GM12878 (cell line): ENCODE measurements at regions not wholly inside any gene's neighbourhood (a gene's known extent, or its start where the extent isn't known, plus 50 kb on each side); places are given as distances from the start of the nearest gene placed in this dataset.

Experiments
- ASH2L ChIP-seq: fragments of 300-600, 200-600 bp; sonication (generic); IDR thresholded peaks from 2 replicates; pipeline ENCODE4 v1.6.1; 2017; ENCODE audit warnings: low read depth, mild to moderate bottlenecking, borderline replicate concordance
- DPF2 ChIP-seq: fragments of 450-650 bp; IDR thresholded peaks from 2 replicates; pipeline ENCODE4 v1.6.1; 2017; ENCODE audit warnings: mild to moderate bottlenecking
- GABPA ChIP-seq: IDR thresholded peaks from 2 replicates; pipeline ENCODE4 v1.6.1; 2014; ENCODE audit warnings: antibody characterized with exemption, low read depth, mild to moderate bottlenecking, inconsistent platforms
- GATAD2B ChIP-seq: fragments of 450-650 bp; conservative IDR thresholded peaks from 2 replicates; pipeline ENCODE4 v1.6.1; 2017; ENCODE audit warnings: low read depth, mild to moderate bottlenecking, moderate library complexity
- HDAC2 ChIP-seq: fragments of 200-600 bp; sonication (generic); IDR thresholded peaks from 2 replicates; pipeline ENCODE4 v1.6.1; 2017
- IKZF2 ChIP-seq, 2 experiments: fragments of 450-650 bp; IDR thresholded peaks; 2 replicates each; pipeline ENCODE4 v1.6.1; 2017; ENCODE audit warnings: mild to moderate bottlenecking in 2 of 2, moderate library complexity in 2 of 2
- IRF5 ChIP-seq: fragments of 450-650 bp; IDR thresholded peaks from 2 replicates; pipeline ENCODE4 v1.6.1; 2017; ENCODE audit warnings: borderline replicate concordance
- JUNB ChIP-seq: IDR thresholded peaks from 2 replicates; pipeline ENCODE4 v1.6.1; 2016; ENCODE audit warnings: antibody characterized with exemption, mild to moderate bottlenecking
- LARP7 ChIP-seq: fragments of 450-650 bp; IDR thresholded peaks from 2 replicates; pipeline ENCODE4 v1.6.1; 2017; ENCODE audit warnings: mild to moderate bottlenecking
- MYB ChIP-seq: fragments of 150-350 bp; IDR thresholded peaks from 2 replicates; pipeline ENCODE4 v1.6.1; 2014; ENCODE audit warnings: mild to moderate bottlenecking, low read depth, low read length, borderline replicate concordance
- NBN ChIP-seq: fragments of 450-650 bp; IDR thresholded peaks from 2 replicates; pipeline ENCODE4 v1.6.1; 2016
- NFYB ChIP-seq: IDR thresholded peaks from 2 replicates; pipeline ENCODE4 v1.6.1; 2011; ENCODE audit warnings: low read depth, mild to moderate bottlenecking, low read length, improper control_type of control experiment, moderate library complexity; ENCODE audit not compliant: insufficient read depth
- NR2C2 ChIP-seq: IDR thresholded peaks from 2 replicates; pipeline ENCODE4 v1.6.1; 2011; ENCODE audit warnings: borderline replicate concordance, low read depth; ENCODE audit not compliant: control insufficient read depth, insufficient read length
- NR2F1 ChIP-seq: fragments of 450-650 bp; conservative IDR thresholded peaks from 2 replicates; pipeline ENCODE4 v1.6.1; 2017; ENCODE audit warnings: mild to moderate bottlenecking
- PML ChIP-seq: IDR thresholded peaks from 2 replicates; pipeline ENCODE4 v1.6.1; 2012; ENCODE audit warnings: low read length, inconsistent platforms
- POLR2AphosphoS5 ChIP-seq: IDR thresholded peaks from 2 replicates; pipeline ENCODE4 v1.6.1; 2011; ENCODE audit warnings: mild to moderate bottlenecking, low read length, inconsistent platforms
- POU2F2 ChIP-seq: IDR thresholded peaks from 3 replicates; pipeline ENCODE4 v1.6.1; 2011; ENCODE audit warnings: low read depth, mild to moderate bottlenecking, low read length, borderline replicate concordance
- RBBP5 ChIP-seq: fragments of 200-600 bp; sonication (generic); conservative IDR thresholded peaks from 2 replicates; pipeline ENCODE4 v1.6.1; 2016
- RUNX3 ChIP-seq: IDR thresholded peaks from 2 replicates; pipeline ENCODE4 v1.6.1; 2012; ENCODE audit warnings: low read length, inconsistent platforms
- SP1 ChIP-seq: IDR thresholded peaks from one replicate; pipeline ENCODE4 v1.6.1; 2011; ENCODE audit warnings: low read depth, low read length
- SPI1 ChIP-seq: IDR thresholded peaks from 2 replicates; pipeline ENCODE4 v1.6.1; 2011; ENCODE audit warnings: low read depth, mild to moderate bottlenecking, low read length, moderate library complexity, borderline replicate concordance; ENCODE audit not compliant: insufficient read depth
- SREBF1 ChIP-seq: IDR thresholded peaks from 2 replicates; pipeline ENCODE4 v1.6.1; 2012; ENCODE audit warnings: mild to moderate bottlenecking, low read length
- SREBF2 ChIP-seq: IDR thresholded peaks from 2 replicates; pipeline ENCODE4 v1.6.1; 2012; ENCODE audit warnings: mild to moderate bottlenecking, low read length
- STAT1 ChIP-seq: fragments of 450-650 bp; conservative IDR thresholded peaks from 2 replicates; pipeline ENCODE4 v1.6.1; 2014; ENCODE audit warnings: antibody characterized with exemption, mild to moderate bottlenecking
- TAF1 ChIP-seq: IDR thresholded peaks from 2 replicates; pipeline ENCODE4 v1.6.1; 2011; ENCODE audit warnings: mild to moderate bottlenecking, low read depth, low read length, borderline replicate concordance
- TBL1XR1 ChIP-seq: IDR thresholded peaks from 2 replicates; pipeline ENCODE4 v1.6.1; 2012; ENCODE audit warnings: low read depth, low read length, improper control_type of control experiment
- TCF3 ChIP-seq: IDR thresholded peaks from 2 replicates; pipeline ENCODE4 v1.6.1; 2012; ENCODE audit warnings: low read depth, mild to moderate bottlenecking, low read length, borderline replicate concordance; ENCODE audit not compliant: insufficient read depth
- YY1 ChIP-seq: IDR thresholded peaks from 2 replicates; pipeline ENCODE4 v1.6.1; 2011; ENCODE audit warnings: low read depth, mild to moderate bottlenecking, low read length
- ZNF384 ChIP-seq: IDR thresholded peaks from 2 replicates; pipeline ENCODE4 v1.6.1; 2012; ENCODE audit warnings: low read depth, mild to moderate bottlenecking, low read length, improper control_type of control experiment, borderline replicate concordance
- TF ChIP-seq, protein P1 (sequence below): fragments of 450-650 bp; IDR thresholded peaks from 2 replicates; pipeline ENCODE4 v1.6.1; 2016; ENCODE audit warnings: mild to moderate bottlenecking
- TF ChIP-seq, protein P2 (sequence below), 3 experiments: IDR thresholded peaks in 2 of 3; conservative IDR thresholded peaks in 1 of 3; 2 replicates each; pipeline ENCODE4 v1.5.1; 2011; ENCODE audit warnings: low read depth in 3 of 3, low read length in 3 of 3, mild to moderate bottlenecking in 3 of 3, control low read depth in 2 of 3, moderate library complexity in 2 of 3, inconsistent platforms in 1 of 3, mixed read lengths in 1 of 3; ENCODE audit not compliant: control insufficient read depth in 2 of 3, insufficient read depth in 1 of 3; ENCODE audit errors: extremely low read depth in 1 of 3

- TF ChIP-seq, protein P1, sequence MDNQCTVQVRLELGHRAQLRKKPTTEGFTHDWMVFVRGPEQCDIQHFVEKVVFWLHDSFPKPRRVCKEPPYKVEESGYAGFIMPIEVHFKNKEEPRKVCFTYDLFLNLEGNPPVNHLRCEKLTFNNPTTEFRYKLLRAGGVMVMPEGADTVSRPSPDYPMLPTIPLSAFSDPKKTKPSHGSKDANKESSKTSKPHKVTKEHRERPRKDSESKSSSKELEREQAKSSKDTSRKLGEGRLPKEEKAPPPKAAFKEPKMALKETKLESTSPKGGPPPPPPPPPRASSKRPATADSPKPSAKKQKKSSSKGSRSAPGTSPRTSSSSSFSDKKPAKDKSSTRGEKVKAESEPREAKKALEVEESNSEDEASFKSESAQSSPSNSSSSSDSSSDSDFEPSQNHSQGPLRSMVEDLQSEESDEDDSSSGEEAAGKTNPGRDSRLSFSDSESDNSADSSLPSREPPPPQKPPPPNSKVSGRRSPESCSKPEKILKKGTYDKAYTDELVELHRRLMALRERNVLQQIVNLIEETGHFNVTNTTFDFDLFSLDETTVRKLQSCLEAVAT, result peak; percentile 40; the same call in 1 of the 2 replicates
- TF ChIP-seq TAF1 (no peak), NBN (no peak), GATAD2B (no peak), RUNX3 (peak; percentile 83), YY1 (peak; percentile 87), STAT1 (no peak), TCF3 (no peak), ZNF384 (no peak), MYB (no peak), JUNB (no peak), SPI1 (peak; percentile 39; the same call in 1 of the 2 replicates), POU2F2 (no peak), DPF2 (no peak), SREBF2 (no peak), SREBF1 (no peak), ASH2L (no peak), LARP7 (no peak), SP1 (peak; percentile 7), HDAC2 (no peak), GABPA (peak; percentile 10; the same call in 1 of the 2 replicates), IKZF2 (IDR thresholded peaks at IDR 0.05) (no peak), RBBP5 (no peak), NFYB (peak; percentile 48), NR2F1 (peak; percentile 76), TBL1XR1 (no peak), PML (no peak), NR2C2 (no peak), IRF5 (no peak), POLR2AphosphoS5 (0 out of 2 replicates have a peak, but pooled peaks have one; percentile 32)
- TF ChIP-seq, protein P2, sequence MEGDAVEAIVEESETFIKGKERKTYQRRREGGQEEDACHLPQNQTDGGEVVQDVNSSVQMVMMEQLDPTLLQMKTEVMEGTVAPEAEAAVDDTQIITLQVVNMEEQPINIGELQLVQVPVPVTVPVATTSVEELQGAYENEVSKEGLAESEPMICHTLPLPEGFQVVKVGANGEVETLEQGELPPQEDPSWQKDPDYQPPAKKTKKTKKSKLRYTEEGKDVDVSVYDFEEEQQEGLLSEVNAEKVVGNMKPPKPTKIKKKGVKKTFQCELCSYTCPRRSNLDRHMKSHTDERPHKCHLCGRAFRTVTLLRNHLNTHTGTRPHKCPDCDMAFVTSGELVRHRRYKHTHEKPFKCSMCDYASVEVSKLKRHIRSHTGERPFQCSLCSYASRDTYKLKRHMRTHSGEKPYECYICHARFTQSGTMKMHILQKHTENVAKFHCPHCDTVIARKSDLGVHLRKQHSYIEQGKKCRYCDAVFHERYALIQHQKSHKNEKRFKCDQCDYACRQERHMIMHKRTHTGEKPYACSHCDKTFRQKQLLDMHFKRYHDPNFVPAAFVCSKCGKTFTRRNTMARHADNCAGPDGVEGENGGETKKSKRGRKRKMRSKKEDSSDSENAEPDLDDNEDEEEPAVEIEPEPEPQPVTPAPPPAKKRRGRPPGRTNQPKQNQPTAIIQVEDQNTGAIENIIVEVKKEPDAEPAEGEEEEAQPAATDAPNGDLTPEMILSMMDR (IDR thresholded peaks at IDR 0.05 in 2 of 3, conservative IDR thresholded peaks at IDR 0.05 in 1 of 3; ENCODE audit: control insufficient read depth in 2 of 3, extremely low read depth in 1 of 3, insufficient read depth in 1 of 3, low read depth in 3 of 3, low read length in 3 of 3), result no peak
These were observed 290.7 kb upstream of the MIR17HG start (continued) for GRCh38 chr13:91056746-91057145.
